ENCODE measurements at regions not wholly inside any gene's neighbourhood (a gene's known extent, or its start where the extent isn't known, plus 50 kb on each side); places are given as distances from the start of the nearest gene placed in this dataset.
A peak's percentile ranks its signal among the peaks of the same experiment; 100 is the strongest.
"Not testable (repeated sequence)": the region's sequence is repeated elsewhere in the genome, so short reads cannot be mapped to it uniquely, and the experiment has no call there.

GRCh38 chr15:70522323-70522966 is 240.9 kb downstream of the UACA start:
- DNase-seq, result no peak

DNA sequence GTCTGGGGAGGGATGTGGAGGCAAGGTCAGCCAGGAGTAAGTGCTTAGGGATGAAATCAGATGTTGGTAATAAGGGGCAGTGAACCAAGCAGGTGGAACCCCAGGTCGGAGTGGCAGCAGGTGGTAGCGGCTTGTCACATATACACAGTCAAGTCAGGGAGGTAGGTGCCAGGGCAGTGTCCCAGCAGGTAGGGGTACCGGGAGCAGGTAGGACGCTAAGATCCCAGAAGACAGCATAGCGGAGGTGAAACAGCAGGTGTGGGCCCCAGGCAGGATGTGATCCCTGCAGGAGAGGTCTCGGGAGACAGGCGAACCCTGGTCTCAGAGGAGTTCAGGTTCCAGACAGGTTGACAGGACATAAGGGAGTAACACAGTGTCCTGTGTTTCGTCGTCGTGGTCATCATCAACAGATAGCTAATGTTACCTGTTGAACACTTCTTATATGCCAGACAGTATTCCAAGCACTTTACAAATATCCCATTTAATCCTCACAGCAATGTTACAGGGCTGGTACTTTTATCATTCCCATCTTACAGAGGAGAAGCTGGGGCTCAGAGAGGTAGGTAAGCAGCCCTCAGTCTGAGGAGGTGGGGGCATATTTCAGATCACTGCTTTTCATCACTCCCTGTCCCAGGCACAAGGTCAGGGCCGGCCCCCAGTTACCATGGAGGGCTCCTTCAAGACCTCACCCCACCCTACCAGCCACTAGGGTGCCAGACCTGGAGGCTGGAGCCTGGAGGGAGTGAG is 241.6 kb downstream of the UACA start:
- DNase-seq, result peak; percentile 38

DNA sequence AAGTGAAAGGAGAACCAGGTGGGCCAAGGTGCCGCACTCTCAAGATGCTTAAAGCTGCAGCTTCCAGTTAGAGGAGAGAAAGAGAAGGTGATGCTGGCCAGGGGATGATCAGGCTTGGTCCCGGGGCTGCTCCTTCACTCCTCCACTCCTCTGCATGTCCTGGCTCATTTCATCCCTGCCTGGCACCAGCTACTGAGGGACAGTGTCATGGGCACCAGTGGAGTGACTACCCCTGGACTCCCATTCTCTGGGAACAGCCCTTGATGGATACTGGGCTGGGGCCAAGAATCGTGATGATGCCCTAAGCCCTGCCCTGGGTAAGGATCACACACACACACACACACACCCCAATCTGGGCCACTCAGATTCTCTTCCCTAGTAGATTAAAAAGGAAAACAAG is 243.7 kb downstream of the UACA start:
- peak; percentile 24 for DNase-seq

GRCh38 chr15:70519004-70519365 is 244.4 kb downstream of the UACA start:
- DNase-seq, result no peak

DNA sequence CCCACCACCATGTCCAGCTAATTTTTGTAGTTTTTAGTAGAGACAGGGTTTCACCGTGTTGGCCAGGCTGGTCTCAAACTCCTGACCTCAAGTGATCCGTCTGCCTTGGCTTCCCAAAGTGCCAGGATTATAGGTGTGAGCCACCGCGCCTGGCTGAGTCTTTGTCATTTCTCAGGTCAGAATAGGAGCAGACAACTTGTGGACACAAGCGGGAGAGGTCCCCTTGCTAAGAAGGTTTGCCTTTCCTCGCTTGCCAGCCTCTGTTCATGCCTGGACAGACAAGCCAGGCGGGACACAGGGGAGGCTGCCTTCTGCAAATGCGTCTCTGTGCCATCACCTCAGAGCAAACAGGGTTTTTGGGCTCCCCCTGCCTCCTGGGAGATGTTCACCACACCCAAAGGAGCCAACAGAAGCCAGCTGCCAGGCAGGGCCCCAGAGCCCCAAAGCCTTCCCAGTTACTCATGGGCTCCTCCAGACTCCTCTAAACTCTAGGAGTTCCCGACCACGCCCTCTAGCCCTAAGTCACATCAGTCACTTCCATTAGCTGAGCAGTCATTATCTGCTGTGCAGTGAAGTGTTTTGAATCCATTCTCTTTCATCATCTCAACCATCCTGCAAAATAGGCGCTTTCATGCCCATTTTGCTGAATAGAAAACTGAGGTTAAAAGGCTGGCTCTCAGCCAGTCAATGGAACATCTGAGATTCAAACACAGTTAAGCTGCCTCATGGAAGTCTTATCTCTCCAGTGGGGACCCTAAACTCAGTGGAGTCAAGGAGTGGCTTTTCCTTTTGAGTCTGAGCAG is 245.0 kb downstream of the UACA start:
- DNase-seq, result no peak

- DNase-seq, result no peak
Observed at GRCh38 chr15:70517194-70517590, 246.2 kb downstream of the UACA start.

- no peak for DNase-seq
Observed at GRCh38 chr15:70516408-70517193, 246.8 kb downstream of the UACA start.

DNA sequence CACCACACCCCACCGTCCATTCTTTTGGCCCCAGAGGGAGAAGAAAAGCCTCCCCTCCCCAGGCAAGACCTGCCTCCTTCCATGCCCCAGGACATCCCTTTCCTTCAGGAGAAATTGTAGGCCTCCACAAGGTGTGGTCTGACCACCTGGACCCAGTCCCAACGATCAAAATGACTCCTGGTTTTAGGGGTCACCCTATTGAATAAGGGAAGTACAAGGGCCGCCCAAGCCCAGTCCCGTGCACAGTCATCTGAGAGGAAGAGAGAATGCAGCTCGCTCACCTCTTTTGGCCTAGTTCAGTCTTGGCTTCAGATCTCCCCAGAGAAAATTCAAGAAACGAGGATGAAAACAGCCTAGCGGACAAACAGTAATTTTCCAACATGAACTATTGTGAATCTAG is 249.1 kb downstream of the UACA start:
- DNase-seq, result no peak

DNA sequence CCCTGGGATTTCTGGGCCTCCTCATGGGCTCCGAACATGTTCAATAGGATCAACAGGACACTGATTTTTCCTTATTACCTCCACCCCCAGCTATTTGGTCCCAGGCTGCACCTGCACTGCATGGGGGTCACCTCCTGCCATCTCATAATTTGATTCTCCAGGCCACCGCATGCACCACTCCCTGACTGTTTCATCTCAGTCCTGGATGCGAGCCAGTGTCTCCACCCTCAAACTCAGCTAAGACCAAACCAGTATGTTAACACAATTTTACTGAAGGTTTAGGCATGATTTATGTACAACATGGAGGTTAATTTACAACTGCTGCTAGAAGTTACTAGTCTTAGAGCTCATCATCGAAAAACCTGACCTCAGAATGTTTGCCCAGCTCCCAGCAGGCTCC is 249.5 kb downstream of the UACA start:
- no peak for DNase-seq

DNA sequence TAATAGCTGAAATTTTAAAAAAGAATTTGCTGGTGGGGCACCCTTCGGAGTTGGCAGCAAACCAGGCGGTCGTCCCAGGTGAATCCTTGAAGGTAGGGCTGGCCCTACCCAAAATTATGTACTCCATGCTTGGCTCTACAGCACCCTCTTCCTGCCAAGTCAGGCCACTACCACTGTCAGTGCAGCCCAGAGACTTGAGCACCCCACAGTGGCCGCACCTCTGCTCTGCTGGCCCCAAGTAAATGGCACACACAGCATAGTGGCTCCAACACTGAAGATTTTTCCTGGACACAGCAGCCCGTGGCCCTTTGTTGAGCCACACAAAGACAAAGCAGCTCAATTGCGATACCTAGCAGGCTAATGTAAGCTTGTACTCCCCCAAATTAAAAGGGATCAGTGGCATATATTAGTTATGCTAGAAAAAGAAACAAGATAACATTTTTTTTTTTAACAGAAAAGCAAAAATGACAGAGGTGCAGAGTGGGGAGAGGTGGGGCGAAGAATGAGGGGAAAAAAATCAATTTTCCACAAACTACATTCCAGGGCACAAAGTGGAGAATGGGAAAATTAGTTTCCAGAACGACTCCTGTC is 250.5 kb downstream of the UACA start:
- DNase-seq, result peak; percentile 83

GRCh38 chr15:70511972-70512587 is 251.3 kb downstream of the UACA start:
- not testable (repeated sequence) for DNase-seq

GRCh38 chr15:70510433-70510832 is 252.9 kb downstream of the UACA start:
- DNase-seq, result no peak

- no peak for DNase-seq
Observed at GRCh38 chr15:70509731-70510143, 253.6 kb downstream of the UACA start.

DNA sequence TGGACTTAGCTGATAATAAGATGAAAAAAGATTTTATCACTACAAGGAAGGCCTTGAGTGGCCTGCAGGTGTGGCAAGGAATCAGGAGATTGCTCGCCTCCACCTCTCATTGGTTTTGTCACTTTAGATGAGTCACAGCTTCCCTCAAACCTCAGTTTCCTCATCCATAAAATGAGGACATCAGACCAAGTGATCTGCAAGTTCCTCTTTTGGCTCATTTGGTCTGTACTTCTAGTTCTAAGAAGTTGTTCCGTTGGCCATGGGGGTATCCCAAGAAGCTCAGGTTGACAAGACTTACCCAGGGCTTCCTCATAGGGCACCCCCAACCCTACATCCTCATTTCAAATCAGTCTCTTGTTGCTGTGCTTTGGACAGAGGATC is 254.1 kb downstream of the UACA start:
- DNase-seq, result no peak

- DNase-seq, result peak; percentile 80
Observed at GRCh38 chr15:70508561-70509281, 254.6 kb downstream of the UACA start.

- no peak for DNase-seq
Observed at GRCh38 chr15:70507772-70508371, 255.5 kb downstream of the UACA start.

DNA sequence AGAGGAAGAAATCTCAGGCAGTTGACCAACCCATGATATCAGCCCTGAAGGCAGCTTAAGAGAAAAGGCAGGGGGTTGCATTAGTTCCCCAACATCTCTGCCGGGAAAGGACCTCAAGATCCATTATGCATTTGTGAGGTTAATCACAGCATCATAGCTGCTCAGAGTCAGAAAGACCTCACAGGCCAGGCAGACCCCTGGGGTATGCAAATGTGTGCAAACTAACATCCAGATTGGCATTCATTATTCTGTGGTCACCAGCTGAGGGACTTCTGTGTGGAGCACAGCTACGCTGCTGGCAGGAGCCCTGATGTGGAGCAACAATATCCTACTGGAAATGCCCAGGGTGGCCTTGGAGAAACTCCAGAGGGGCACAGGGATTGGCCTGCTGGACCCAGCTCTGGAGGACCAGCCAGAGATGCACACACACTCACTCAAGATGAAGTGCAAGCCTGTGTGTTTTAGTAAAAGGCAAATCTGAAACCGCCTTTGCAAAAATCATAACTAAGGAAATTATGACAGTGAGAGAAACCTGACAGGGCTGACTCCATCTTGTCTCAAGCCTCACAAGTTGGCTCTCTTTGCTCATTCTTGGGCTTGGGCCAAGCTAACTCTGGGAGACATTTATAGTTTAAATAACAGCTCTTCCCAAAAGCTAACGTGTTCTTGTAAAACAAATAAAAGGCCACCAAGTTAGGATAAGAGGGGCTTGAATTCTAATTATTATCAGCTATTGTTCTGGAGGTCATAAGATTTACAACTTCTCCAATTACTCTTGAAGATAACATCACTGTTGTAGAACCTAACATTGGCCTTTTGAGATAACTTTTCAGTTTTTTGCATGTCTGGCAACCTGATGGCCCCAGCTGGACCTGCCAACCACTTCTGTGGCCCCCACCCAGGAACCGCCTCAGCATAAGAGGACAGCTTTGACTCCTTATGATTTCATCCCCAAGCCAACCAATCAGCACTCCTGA is 257.1 kb downstream of the UACA start:
- no peak for DNase-seq

DNA sequence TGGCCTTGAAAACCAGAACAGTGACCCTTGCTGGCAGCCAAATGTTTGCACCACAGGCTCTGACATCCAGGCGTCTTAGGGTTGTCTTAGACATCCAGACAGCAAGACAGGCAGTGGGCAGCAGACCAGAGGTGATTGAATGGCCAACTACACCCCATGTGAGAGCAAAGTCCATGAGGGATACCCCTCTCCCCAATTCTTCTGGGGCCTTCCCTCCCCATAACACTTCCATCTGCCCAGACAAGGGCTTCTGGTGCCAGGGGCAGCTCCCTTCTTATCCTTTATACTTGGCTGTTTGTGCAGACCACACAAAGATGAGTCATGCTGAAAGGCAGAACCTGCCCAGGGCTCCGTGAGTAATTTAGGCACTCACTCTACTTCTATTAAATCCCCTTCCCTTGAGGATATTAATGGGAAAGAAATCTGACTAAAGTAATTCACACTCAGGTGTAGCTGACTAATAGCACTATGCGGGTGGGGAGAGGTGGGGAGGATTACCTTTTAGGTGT is 257.9 kb downstream of the UACA start:
- peak; percentile 90 for DNase-seq

- no peak for DNase-seq
Observed at GRCh38 chr15:70504988-70505387, 258.4 kb downstream of the UACA start.

Data from islet precursor cell (in vitro differentiated cells).